Testis (tissue), 2 donors: ENCODE measurements at regions not wholly inside any gene's neighbourhood (a gene's known extent, or its start where the extent isn't known, plus 50 kb on each side); places are given as distances from the start of the nearest gene placed in this dataset.

Source experiments
- POLR2A ChIP-seq: fragments of 450-650 bp; IDR thresholded peaks from one replicate; pipeline ENCODE4 v1.6.1; 2017; ENCODE audit warnings: antibody characterized with exemption, mild to moderate bottlenecking, moderate library complexity
- TF ChIP-seq, protein P1 (sequence below), 3 experiments: fragments of 450-650 bp in 2 of 3; fragments of 200-600 bp in 1 of 3; sonication (generic) in 1 of 3; IDR thresholded peaks; one replicate each; pipeline ENCODE4 v1.5.1; 2016 to 2019; ENCODE audit warnings: antibody characterized with exemption in 3 of 3, mild to moderate bottlenecking in 2 of 3, moderate library complexity in 1 of 3

- TF ChIP-seq, protein P1, sequence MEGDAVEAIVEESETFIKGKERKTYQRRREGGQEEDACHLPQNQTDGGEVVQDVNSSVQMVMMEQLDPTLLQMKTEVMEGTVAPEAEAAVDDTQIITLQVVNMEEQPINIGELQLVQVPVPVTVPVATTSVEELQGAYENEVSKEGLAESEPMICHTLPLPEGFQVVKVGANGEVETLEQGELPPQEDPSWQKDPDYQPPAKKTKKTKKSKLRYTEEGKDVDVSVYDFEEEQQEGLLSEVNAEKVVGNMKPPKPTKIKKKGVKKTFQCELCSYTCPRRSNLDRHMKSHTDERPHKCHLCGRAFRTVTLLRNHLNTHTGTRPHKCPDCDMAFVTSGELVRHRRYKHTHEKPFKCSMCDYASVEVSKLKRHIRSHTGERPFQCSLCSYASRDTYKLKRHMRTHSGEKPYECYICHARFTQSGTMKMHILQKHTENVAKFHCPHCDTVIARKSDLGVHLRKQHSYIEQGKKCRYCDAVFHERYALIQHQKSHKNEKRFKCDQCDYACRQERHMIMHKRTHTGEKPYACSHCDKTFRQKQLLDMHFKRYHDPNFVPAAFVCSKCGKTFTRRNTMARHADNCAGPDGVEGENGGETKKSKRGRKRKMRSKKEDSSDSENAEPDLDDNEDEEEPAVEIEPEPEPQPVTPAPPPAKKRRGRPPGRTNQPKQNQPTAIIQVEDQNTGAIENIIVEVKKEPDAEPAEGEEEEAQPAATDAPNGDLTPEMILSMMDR (IDR thresholded peaks at IDR 0.05): no peak
- TF ChIP-seq POLR2A: no peak
These were observed 486.1 kb upstream of the TMEM132C start for GRCh38 chr12:127780881-127781280.
